Spleen (tissue), 11 donors: ENCODE measurements at regions not wholly inside any gene's neighbourhood (a gene's known extent, or its start where the extent isn't known, plus 50 kb on each side); places are given as distances from the start of the nearest gene placed in this dataset.

Source experiments
- DNase-seq: peaks from one replicate; pipeline ENCODE4 v3.0.0-alpha.2; 2020
- H3K27ac ChIP-seq, 8 donors: fragments of 200-600 bp; sonication (generic) in 7 of 8; 1 replicate in 4 of 8; 2 replicates in 4 of 8; pipeline versions ENCODE4 v1.5.0 to v1.8.0; 2016 to 2021; ENCODE audit warnings: inconsistent platforms in 4 of 8, mild to moderate bottlenecking in 4 of 8, moderate library complexity in 1 of 8
- H3K27me3 ChIP-seq, 7 donors: fragments of 200-600 bp; sonication (generic) in 6 of 7; replicated peaks in 1 of 7; 1 replicate in 4 of 7; 2 replicates in 3 of 7; pipeline versions ENCODE4 v1.5.0 to v1.8.0; 2016 to 2021; ENCODE audit warnings: inconsistent platforms in 3 of 7, mild to moderate bottlenecking in 1 of 7
- H3K36me3 ChIP-seq, 6 donors: fragments of 200-600 bp; sonication (generic) in 5 of 6; 1 replicate in 4 of 6; 2 replicates in 2 of 6; pipeline versions ENCODE4 v1.5.0 to v1.8.0; 2016 to 2021; ENCODE audit warnings: inconsistent platforms in 2 of 6
- H3K4me1 ChIP-seq, 6 donors: fragments of 200-600 bp; sonication (generic) in 5 of 6; 1 replicate in 3 of 6; 2 replicates in 3 of 6; pipeline versions ENCODE4 v1.5.0 to v1.8.0; 2016 to 2021; ENCODE audit warnings: inconsistent platforms in 3 of 6
- H3K4me3 ChIP-seq, 8 donors: fragments of 200-600 bp; sonication (generic) in 7 of 8; 1 replicate in 4 of 8; 2 replicates in 4 of 8; pipeline versions ENCODE4 v1.5.0 to v1.8.0; 2016 to 2021; ENCODE audit warnings: inconsistent platforms in 4 of 8, mild to moderate bottlenecking in 4 of 8, moderate library complexity in 2 of 8
- H3K9me3 ChIP-seq, 8 donors: fragments of 200-600 bp; sonication (generic) in 7 of 8; 1 replicate in 4 of 8; 2 replicates in 4 of 8; pipeline versions ENCODE4 v1.5.0 to v1.8.0; 2016 to 2021; ENCODE audit warnings: inconsistent platforms in 4 of 8
- CTCF ChIP-seq, 11 experiments: fragments of 200-600 bp in 7 of 11; fragments of 450-650 bp in 4 of 11; sonication (generic) in 4 of 11; IDR thresholded peaks in 8 of 11; conservative IDR thresholded peaks in 3 of 11; 1 replicate in 7 of 11; 2 replicates in 4 of 11; pipeline versions ENCODE4 v1.4.0 to v1.8.0; 2016 to 2021; ENCODE audit warnings: antibody characterized with exemption in 11 of 11, inconsistent platforms in 4 of 11, mild to moderate bottlenecking in 1 of 11
- POLR2A ChIP-seq, 3 donors: fragments of 450-650 bp; IDR thresholded peaks; one replicate each; pipeline ENCODE4 v1.5.1; 2017; ENCODE audit warnings: antibody characterized with exemption in 3 of 3, mild to moderate bottlenecking in 1 of 3
- POLR2AphosphoS5 ChIP-seq, 3 donors: sonication (generic); formaldehyde crosslinking; IDR thresholded peaks; one replicate each; pipeline ENCODE4 v1.5.1; 2017; ENCODE audit warnings: antibody characterized with exemption in 3 of 3
- WGBS, 5 donors: extraction: QIAGEN DNeasy Blood & Tissue Kit in 3 of 5; methylation state at CpG; one replicate each; pipeline versions ENCODE4 v1.1.5 to v1.1.7; 2013 to 2018; 5-methylcytosine and 5-hydroxymethylcytosine counted together
- intact Hi-C: fragments of 100-400 bp; cut with DNase I; formaldehyde crosslinking; loops from one replicate; pipeline ENCODE4 v1.15.0; 2023; ENCODE audit warnings: low total_unique reads
- donor health status: healthy with polysubstance abuse.
- donor health status: DM: no; HTN: no; CAD: no; lungs with moderate emphysema.
- donor health status: DM: no; HTN: no; CAD: no.
- donor health status: Bipolar disorder and iron deficiency.
- donor health status: healthy.
- donor health status: DM: no; HTN: no; CAD: no.
- donor health status: DM: yes; HTN: yes; CAD: no.

DNA sequence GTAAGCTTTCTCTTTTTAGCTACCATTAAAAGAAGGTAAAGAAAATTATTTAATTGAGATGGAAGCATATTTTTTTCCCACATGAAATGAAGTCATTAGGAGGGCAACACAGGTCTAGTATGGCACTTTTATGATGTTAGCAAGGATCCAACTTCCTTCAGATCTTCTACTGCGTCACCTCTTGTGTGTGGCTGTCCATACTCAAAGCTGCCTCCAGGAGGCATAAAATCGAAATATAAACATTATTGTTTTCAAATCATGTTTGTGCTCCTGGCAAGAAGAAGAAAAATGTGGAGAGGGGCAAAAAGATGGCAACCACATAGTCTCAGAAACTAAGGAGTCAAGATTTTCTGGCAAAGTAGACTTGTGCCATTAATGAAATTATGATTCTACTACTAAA, 791.7 kb upstream of the EPHA6 start:
- Histone ChIP-seq H3K27ac (no peak overlapping the region), H3K4me3 (no peak overlapping the region), H3K36me3 (no peaks in the 10 kb centered on the region), H3K9me3 (peaks cover 0 to 11% (median 0%) of the 10 kb centered on the region in 8 donors), H3K27me3 (no peaks in the 10 kb centered on the region), H3K4me1 (no peaks in the 10 kb centered on the region)
- DNase-seq, result no peak
- intact Hi-C loops, result no loop called here
- TF ChIP-seq POLR2A (IDR thresholded peaks at IDR 0.05), result no peak
- TF ChIP-seq CTCF (IDR thresholded peaks at IDR 0.05 in 8 of 11, conservative IDR thresholded peaks at IDR 0.05 in 3 of 11), result no peak
- no peak for TF ChIP-seq POLR2AphosphoS5 (IDR thresholded peaks at IDR 0.05)
- WGBS, 5 donors, result 59 to 69% (median 65%) methylated on average over 2 of the region's 2 CpGs

GRCh38 chr3:96027718-96028117, 786.7 kb upstream of the EPHA6 start:
- peaks cover 0 to 12% (median 1%) of the 10 kb centered on the region in 8 donors for H3K9me3 ChIP-seq
- no peak overlapping the region for H3K27ac ChIP-seq
- intact Hi-C loops, result no loop called here
- no peaks in the 10 kb centered on the region for H3K36me3 ChIP-seq
- DNase-seq, result no peak
- H3K27me3 ChIP-seq, result no peaks in the 10 kb centered on the region
- 68 to 81% (median 78%) methylated on average over 2 of the region's 2 CpGs for WGBS, 5 donors
- TF ChIP-seq POLR2AphosphoS5 (IDR thresholded peaks at IDR 0.05), result no peak
- TF ChIP-seq CTCF (IDR thresholded peaks at IDR 0.05 in 8 of 11, conservative IDR thresholded peaks at IDR 0.05 in 3 of 11), result no peak
- no peak for TF ChIP-seq POLR2A (IDR thresholded peaks at IDR 0.05)
- no peak overlapping the region for H3K4me3 ChIP-seq
- no peaks in the 10 kb centered on the region for H3K4me1 ChIP-seq

DNA sequence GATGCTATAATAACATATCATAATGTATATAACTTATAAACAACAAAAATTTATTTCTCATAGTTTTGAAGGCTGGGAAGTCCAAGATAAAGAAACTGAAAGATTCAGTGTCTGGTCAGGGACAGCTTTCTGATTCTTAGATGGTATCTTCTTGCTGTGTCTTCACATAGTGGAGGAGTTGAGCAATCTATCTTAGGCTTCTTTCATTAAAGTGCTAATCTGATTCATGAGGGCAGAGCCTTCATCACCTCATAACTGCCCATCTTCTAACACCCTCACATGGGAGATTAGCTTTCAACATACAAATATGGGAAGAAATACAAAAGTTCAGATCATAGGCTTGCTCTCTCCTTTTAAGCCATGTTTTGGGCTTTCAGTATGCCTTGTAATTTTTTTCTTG, 774.8 kb upstream of the EPHA6 start:
- TF ChIP-seq CTCF (IDR thresholded peaks at IDR 0.05 in 8 of 11, conservative IDR thresholded peaks at IDR 0.05 in 3 of 11), result no peak
- no peak overlapping the region for H3K27ac ChIP-seq
- no peak overlapping the region for H3K4me3 ChIP-seq
- intact Hi-C loops, result no loop called here
- DNase-seq, result no peak
- H3K4me1 ChIP-seq, result no peaks in the 10 kb centered on the region
- H3K9me3 ChIP-seq, result peaks cover 0 to 12% (median 0%) of the 10 kb centered on the region in 8 donors
- no peaks in the 10 kb centered on the region for H3K36me3 ChIP-seq
- H3K27me3 ChIP-seq, result no peaks in the 10 kb centered on the region

DNA sequence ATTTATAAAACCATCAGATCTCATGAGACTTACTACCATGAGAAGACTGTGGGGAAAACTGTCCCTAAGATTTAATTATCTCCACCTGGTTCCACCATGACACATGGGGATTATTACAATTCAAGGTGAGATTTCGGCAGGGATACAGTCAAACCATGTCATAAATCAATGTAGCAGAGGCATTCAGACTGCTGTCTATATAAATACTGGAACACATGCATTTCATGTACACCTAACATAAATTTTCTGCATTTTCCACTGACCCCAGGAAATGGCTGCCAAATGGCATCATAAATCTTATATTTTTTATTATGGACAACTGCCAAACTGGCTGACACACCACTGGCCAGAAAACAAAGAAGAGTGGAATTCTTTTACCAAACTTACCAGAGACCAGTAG, 755.1 kb upstream of the EPHA6 start:
- H3K4me1 ChIP-seq, result no peaks in the 10 kb centered on the region
- no peaks in the 10 kb centered on the region for H3K36me3 ChIP-seq
- DNase-seq, result no peak
- no peak overlapping the region for H3K4me3 ChIP-seq
- no peak overlapping the region for H3K27ac ChIP-seq
- no peaks in the 10 kb centered on the region for H3K27me3 ChIP-seq
- TF ChIP-seq CTCF (IDR thresholded peaks at IDR 0.05 in 8 of 11, conservative IDR thresholded peaks at IDR 0.05 in 3 of 11) (no peak), POLR2AphosphoS5 (IDR thresholded peaks at IDR 0.05) (no peak), POLR2A (IDR thresholded peaks at IDR 0.05) (no peak)
- intact Hi-C loops, result no loop called here
- H3K9me3 ChIP-seq, result peaks cover 0 to 8% (median 3%) of the 10 kb centered on the region in 8 donors
- WGBS, 5 donors, result 64 to 82% (median 76%) methylated on average over 1 of the region's 1 CpG
